ENCODE measurements at regions not wholly inside any gene's neighbourhood (a gene's known extent, or its start where the extent isn't known, plus 50 kb on each side); places are given as distances from the start of the nearest gene placed in this dataset.

GRCh38 chr13:50082426-50083281 is 67.4 kb downstream of the KCNRG start:
- Mint-ChIP-seq H3K9me3 (no peaks in the 10 kb centered on the region), H3K27ac (peak overlapping the region; percentile 85 to 96), H3K4me3 (peak overlapping the region; percentile 97 to 100), H3K36me3 (ENCODE audit: insufficient read depth) (peaks cover 34% of the 10 kb centered on the region), H3K4me1 (ENCODE audit: low read depth in 2 of 2) (peaks cover 16 to 19% of the 10 kb centered on the region in 2 donors), H3K27me3 (no peaks in the 10 kb centered on the region)
- peak; percentile 56 to 65 (median 59) for DNase-seq
- peak; percentile 67 for ATAC-seq (replicated peaks)

- H3K27me3 Mint-ChIP-seq = no peaks in the 10 kb centered on the region
- H3K4me3 Mint-ChIP-seq = no peak overlapping the region
- no peak overlapping the region for H3K27ac Mint-ChIP-seq
- peaks cover 34% of the 10 kb centered on the region for H3K36me3 Mint-ChIP-seq (ENCODE audit: insufficient read depth)
- DNase-seq (no peak), ATAC-seq (replicated peaks) (no peak)
- H3K4me1 Mint-ChIP-seq (ENCODE audit: low read depth in 2 of 2) = peaks cover 8 to 15% of the 10 kb centered on the region in 2 donors
- H3K9me3 Mint-ChIP-seq = no peaks in the 10 kb centered on the region
Observed at GRCh38 chr13:50085063-50085462, 69.8 kb downstream of the KCNRG start.

- Mint-ChIP-seq H3K36me3 (ENCODE audit: insufficient read depth) (peaks cover 5% of the 10 kb centered on the region), H3K27ac (no peak overlapping the region), H3K4me3 (no peak overlapping the region), H3K4me1 (ENCODE audit: low read depth in 2 of 2) (no peaks in the 10 kb centered on the region), H3K9me3 (no peaks in the 10 kb centered on the region), H3K27me3 (no peaks in the 10 kb centered on the region)
- DNase-seq = no peak
- ATAC-seq (replicated peaks) = no peak
Observed at GRCh38 chr13:50089633-50090032, 74.4 kb downstream of the KCNRG start.

- H3K36me3 Mint-ChIP-seq (ENCODE audit: insufficient read depth) = peaks cover 5% of the 10 kb centered on the region
- no peak overlapping the region for H3K4me3 Mint-ChIP-seq
- no peaks in the 10 kb centered on the region for H3K4me1 Mint-ChIP-seq (ENCODE audit: low read depth in 2 of 2)
- no peaks in the 10 kb centered on the region for H3K9me3 Mint-ChIP-seq
- ATAC-seq (replicated peaks) = no peak
- H3K27me3 Mint-ChIP-seq = no peaks in the 10 kb centered on the region
- no peak overlapping the region for H3K27ac Mint-ChIP-seq
- DNase-seq = no peak
Observed at GRCh38 chr13:50090211-50090610, 75.0 kb downstream of the KCNRG start.

GRCh38 chr13:50094615-50095293 is 79.5 kb downstream of the KCNRG start:
- peaks cover 2% of the 10 kb centered on the region for H3K36me3 Mint-ChIP-seq (ENCODE audit: insufficient read depth)
- no peak for ATAC-seq (replicated peaks)
- no peak overlapping the region for H3K27ac Mint-ChIP-seq
- DNase-seq = no peak
- peaks cover 3 to 10% of the 10 kb centered on the region in 2 donors for H3K9me3 Mint-ChIP-seq
- no peaks in the 10 kb centered on the region for H3K27me3 Mint-ChIP-seq
- H3K4me3 Mint-ChIP-seq = no peak overlapping the region
- H3K4me1 Mint-ChIP-seq (ENCODE audit: low read depth in 2 of 2) = peaks cover 5 to 14% of the 10 kb centered on the region in 2 donors

GRCh38 chr13:50098693-50099092 is 83.4 kb downstream of the KCNRG start:
- ATAC-seq (replicated peaks) (no peak), DNase-seq (no peak)
- peak overlapping the region in 1 of 2 donors; percentile 3 for H3K4me3 Mint-ChIP-seq
- H3K9me3 Mint-ChIP-seq = peaks cover 3 to 10% of the 10 kb centered on the region in 2 donors
- H3K36me3 Mint-ChIP-seq (ENCODE audit: insufficient read depth) = peaks cover 8% of the 10 kb centered on the region
- no peaks in the 10 kb centered on the region for H3K27me3 Mint-ChIP-seq
- peaks cover 11 to 23% of the 10 kb centered on the region in 2 donors for H3K4me1 Mint-ChIP-seq (ENCODE audit: low read depth in 2 of 2)
- peak overlapping the region in 1 of 2 donors; percentile 8 for H3K27ac Mint-ChIP-seq

GRCh38 chr13:50099473-50099872 is 84.2 kb downstream of the KCNRG start:
- H3K27me3 Mint-ChIP-seq = no peaks in the 10 kb centered on the region
- H3K27ac Mint-ChIP-seq = no peak overlapping the region
- H3K4me3 Mint-ChIP-seq = no peak overlapping the region
- ATAC-seq (replicated peaks) = no peak
- peaks cover 15 to 28% of the 10 kb centered on the region in 2 donors for H3K4me1 Mint-ChIP-seq (ENCODE audit: low read depth in 2 of 2)
- DNase-seq = no peak
- H3K36me3 Mint-ChIP-seq (ENCODE audit: insufficient read depth) = peaks cover 8% of the 10 kb centered on the region
- H3K9me3 Mint-ChIP-seq = peaks cover 3 to 10% of the 10 kb centered on the region in 2 donors

- H3K27ac Mint-ChIP-seq = peak overlapping the region; percentile 56 to 62
- H3K4me1 Mint-ChIP-seq (ENCODE audit: low read depth in 2 of 2) = peaks cover 24 to 43% of the 10 kb centered on the region in 2 donors
- peaks cover 3 to 10% of the 10 kb centered on the region in 2 donors for H3K9me3 Mint-ChIP-seq
- ATAC-seq (replicated peaks) (no peak), DNase-seq (no peak)
- H3K27me3 Mint-ChIP-seq = no peaks in the 10 kb centered on the region
- peaks cover 5% of the 10 kb centered on the region for H3K36me3 Mint-ChIP-seq (ENCODE audit: insufficient read depth)
- no peak overlapping the region for H3K4me3 Mint-ChIP-seq
Observed at GRCh38 chr13:50101590-50101989, 86.3 kb downstream of the KCNRG start.

GRCh38 chr13:50104493-50104892 is 89.2 kb downstream of the KCNRG start:
- Mint-ChIP-seq H3K27me3 (no peaks in the 10 kb centered on the region), H3K36me3 (ENCODE audit: insufficient read depth) (peaks cover 5% of the 10 kb centered on the region), H3K4me3 (no peak overlapping the region), H3K9me3 (no peaks in the 10 kb centered on the region), H3K4me1 (ENCODE audit: low read depth in 2 of 2) (peaks cover 26 to 36% of the 10 kb centered on the region in 2 donors), H3K27ac (peak overlapping the region in 1 of 2 donors; percentile 36)
- ATAC-seq (replicated peaks) = no peak
- no peak for DNase-seq

GRCh38 chr13:50106559-50106958 is 91.3 kb downstream of the KCNRG start:
- H3K27me3 Mint-ChIP-seq = no peaks in the 10 kb centered on the region
- no peaks in the 10 kb centered on the region for H3K9me3 Mint-ChIP-seq
- H3K27ac Mint-ChIP-seq = peak overlapping the region; percentile 82 to 92
- ATAC-seq (replicated peaks) (no peak), DNase-seq (no peak)
- peaks cover 3% of the 10 kb centered on the region for H3K36me3 Mint-ChIP-seq (ENCODE audit: insufficient read depth)
- H3K4me1 Mint-ChIP-seq (ENCODE audit: low read depth in 2 of 2) = peaks cover 24 to 35% of the 10 kb centered on the region in 2 donors
- H3K4me3 Mint-ChIP-seq = peak overlapping the region; percentile 30 to 44

GRCh38 chr13:50107205-50107604 is 92.0 kb downstream of the KCNRG start:
- H3K4me1 Mint-ChIP-seq (ENCODE audit: low read depth in 2 of 2) = peaks cover 22 to 35% of the 10 kb centered on the region in 2 donors
- ATAC-seq (replicated peaks) (no peak), DNase-seq (no peak)

GRCh38 chr13:50114961-50115360 is 99.7 kb downstream of the KCNRG start:
- H3K4me3 Mint-ChIP-seq = no peak overlapping the region
- no peak for DNase-seq
- peaks cover 0 to 4% of the 10 kb centered on the region in 2 donors for H3K4me1 Mint-ChIP-seq (ENCODE audit: low read depth in 2 of 2)
- H3K27me3 Mint-ChIP-seq = no peaks in the 10 kb centered on the region
- no peaks in the 10 kb centered on the region for H3K9me3 Mint-ChIP-seq
- H3K27ac Mint-ChIP-seq = no peak overlapping the region
- peaks cover 3% of the 10 kb centered on the region for H3K36me3 Mint-ChIP-seq (ENCODE audit: insufficient read depth)
- no peak for ATAC-seq (replicated peaks)

More at GRCh38 chr13:50107205-50107604, 92.0 kb downstream of the KCNRG start:
- Mint-ChIP-seq H3K27ac (peak overlapping the region; percentile 36 to 82), H3K9me3 (no peaks in the 10 kb centered on the region), H3K4me3 (no peak overlapping the region), H3K36me3 (ENCODE audit: insufficient read depth) (peaks cover 3% of the 10 kb centered on the region), H3K27me3 (no peaks in the 10 kb centered on the region)

GRCh38 chr13:50115695-50116094 is 100.5 kb downstream of the KCNRG start:
- H3K27ac Mint-ChIP-seq = no peak overlapping the region
- H3K36me3 Mint-ChIP-seq (ENCODE audit: insufficient read depth) = peaks cover 3% of the 10 kb centered on the region

More at GRCh38 chr13:50115695-50116094, 100.5 kb downstream of the KCNRG start:
- no peak for ATAC-seq (replicated peaks)
- no peak overlapping the region for H3K4me3 Mint-ChIP-seq
- no peaks in the 10 kb centered on the region for H3K27me3 Mint-ChIP-seq
- H3K4me1 Mint-ChIP-seq (ENCODE audit: low read depth in 2 of 2) = peaks cover 0 to 4% of the 10 kb centered on the region in 2 donors
- no peak for DNase-seq
- H3K9me3 Mint-ChIP-seq = no peaks in the 10 kb centered on the region
